ENCODE measurements at regions not wholly inside any gene's neighbourhood (a gene's known extent, or its start where the extent isn't known, plus 50 kb on each side); places are given as distances from the start of the nearest gene placed in this dataset.

DNA sequence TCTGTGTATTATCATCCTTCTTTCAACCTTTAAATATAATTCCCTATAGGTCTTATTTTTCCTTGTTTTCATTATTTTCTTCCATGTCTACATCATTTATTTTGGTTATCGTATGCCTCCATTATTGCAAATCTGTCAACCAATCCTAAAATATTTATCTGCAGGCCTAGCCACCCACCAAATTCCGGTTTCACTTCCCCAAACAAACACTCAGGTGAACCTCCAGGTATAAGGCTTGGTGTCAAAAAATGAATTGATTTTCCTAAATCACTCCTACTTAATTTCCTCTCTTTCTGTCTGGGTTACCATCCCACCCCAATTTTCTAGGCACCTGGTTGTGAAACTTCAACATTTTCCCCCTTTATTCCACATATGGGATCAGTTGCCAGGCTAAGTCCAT is 111.9 kb upstream of the LINC00305 start:
- no peak for TF ChIP-seq CTCF (IDR thresholded peaks at IDR 0.05; ENCODE audit: low read depth, low read length)
- no peak for TF ChIP-seq EZH2phosphoT487 (IDR thresholded peaks at IDR 0.05; ENCODE audit: low read depth)

All from OCI-LY3 (cell line).